Adipose tissue (tissue), 3 donors: ENCODE measurements at regions not wholly inside any gene's neighbourhood (a gene's known extent, or its start where the extent isn't known, plus 50 kb on each side); places are given as distances from the start of the nearest gene placed in this dataset.
"Not testable (repeated sequence)": the region's sequence is repeated elsewhere in the genome, so short reads cannot be mapped to it uniquely, and the experiment has no call there.

ENCODE experiments used
- H3K27ac ChIP-seq: one replicate; pipeline ENCODE4 v1.5.1; 2013; ENCODE audit warnings: low read depth, low read length
- WGBS, 3 donors: extraction: QIAGEN DNeasy Blood & Tissue Kit; methylation state at CpG; one replicate each; pipeline ENCODE4 v1.1.7; 2013; 5-methylcytosine and 5-hydroxymethylcytosine counted together
- donor health status: healthy with polysubstance abuse.
- donor health status: Bipolar disorder and iron deficiency.
- donor health status: healthy.

DNA sequence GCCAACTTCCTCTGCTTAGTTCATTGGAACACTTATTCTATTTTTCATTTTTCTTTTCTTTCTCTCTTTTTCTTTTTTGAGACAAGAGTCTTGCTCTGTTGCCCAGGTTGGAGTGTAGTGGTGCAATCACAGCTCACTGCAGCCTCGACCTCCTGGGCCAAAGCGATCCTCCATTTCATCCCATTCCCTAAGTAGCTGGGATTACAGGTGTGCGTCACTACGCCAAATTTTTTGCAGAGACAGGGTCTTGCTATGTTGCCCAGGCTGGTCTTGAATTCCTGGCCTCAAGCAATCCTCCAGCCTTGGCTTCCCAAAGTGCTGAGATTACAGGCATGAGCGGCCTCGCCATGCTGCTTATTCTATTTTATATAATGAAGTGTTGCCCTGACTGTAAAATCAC, 336.4 kb upstream of the TNRC6C start:
- WGBS, 3 donors: 88 to 98% (median 97%) methylated on average over 6 of the region's 6 CpGs

DNA sequence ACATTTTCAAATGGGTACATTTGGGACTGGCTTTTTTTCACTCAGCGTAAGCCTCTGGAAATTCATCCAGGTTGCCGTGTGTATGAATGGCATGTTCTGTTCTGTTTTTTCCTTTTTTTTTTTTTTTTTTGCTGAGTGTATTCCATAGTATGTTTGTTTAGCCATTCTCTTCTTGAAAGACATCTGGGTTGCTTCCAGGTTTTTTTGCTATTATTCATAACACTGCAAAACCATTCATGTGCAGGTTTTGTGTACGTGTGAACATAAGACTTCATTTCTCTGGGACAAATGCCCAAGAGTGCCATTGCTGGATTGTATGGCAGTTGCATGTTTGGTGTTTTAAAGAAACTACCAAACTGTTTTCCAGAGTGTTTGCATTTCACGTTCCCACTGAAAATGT, 335.9 kb upstream of the TNRC6C start:
- H3K27ac ChIP-seq: no peak overlapping the region
- WGBS, 3 donors: 54 to 91% (median 88%) methylated on average over 4 of the region's 4 CpGs

More for the DNA sequence above, 336.4 kb upstream of the TNRC6C start:
- not testable (repeated sequence) for H3K27ac ChIP-seq

DNA sequence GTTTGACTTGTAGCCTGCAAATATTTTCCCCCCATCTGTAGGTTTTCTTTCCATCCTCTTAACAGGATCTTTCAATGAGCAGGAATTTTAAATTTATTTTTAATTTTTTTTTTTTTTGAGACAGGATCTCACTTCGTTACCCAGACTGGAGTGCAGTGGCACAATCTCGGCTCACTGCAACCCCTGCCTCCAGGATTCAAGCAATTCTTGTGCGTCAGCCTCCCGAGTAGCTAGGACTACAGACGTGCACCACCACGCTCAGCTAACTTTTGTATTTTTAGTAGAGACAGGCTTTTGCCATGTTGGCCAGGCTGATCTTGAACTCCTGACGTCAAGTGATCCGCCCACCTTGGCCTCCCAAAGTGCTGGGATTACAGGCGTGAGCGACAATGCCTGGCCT, 335.2 kb upstream of the TNRC6C start:
- not testable (repeated sequence) for H3K27ac ChIP-seq
- WGBS, 3 donors: 84 to 98% (median 95%) methylated on average over 10 of the region's 10 CpGs

DNA sequence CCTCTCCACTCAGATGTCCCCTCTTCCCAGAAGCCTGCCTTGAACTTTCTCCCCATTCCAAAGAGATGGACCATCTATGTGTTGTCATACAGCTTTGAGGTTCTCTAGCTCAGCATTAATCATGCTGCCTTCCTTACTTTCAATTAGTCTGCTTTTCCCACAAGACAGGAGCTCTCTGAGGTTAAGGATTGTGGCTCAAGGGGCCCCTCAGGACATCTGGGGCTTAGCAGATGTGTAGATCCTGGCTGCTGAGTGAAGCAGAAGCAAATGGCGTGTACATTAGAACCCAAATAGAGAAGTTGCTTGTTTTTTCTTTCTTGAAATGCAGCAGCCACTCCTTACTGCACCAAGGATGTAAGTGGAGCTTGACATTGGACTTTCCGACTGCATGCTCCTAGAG, 330.5 kb upstream of the TNRC6C start:
- H3K27ac ChIP-seq: no peak overlapping the region
- 68 to 81% (median 72%) methylated on average over 2 of the region's 2 CpGs for WGBS, 3 donors

DNA sequence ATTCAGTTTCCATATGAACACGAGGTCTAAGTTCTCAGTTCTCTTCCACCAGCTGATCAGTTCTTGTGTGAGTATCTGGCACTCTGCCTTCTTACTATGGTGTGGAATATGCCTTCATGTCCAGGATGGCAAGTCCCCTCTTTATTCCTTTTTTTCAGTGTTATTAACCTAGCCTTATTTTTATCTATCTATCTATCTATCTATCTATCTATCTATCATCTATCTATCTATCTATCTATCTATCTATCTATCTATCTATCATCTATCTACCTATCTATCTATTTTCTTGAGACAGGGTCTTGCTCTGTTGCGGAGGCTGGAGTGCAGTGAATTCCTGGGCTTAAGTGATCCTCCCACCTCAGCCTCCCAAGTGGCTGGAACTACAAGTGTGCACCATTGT, 329.2 kb upstream of the TNRC6C start:
- 82 to 87% (median 83%) methylated on average over 2 of the region's 2 CpGs for WGBS, 3 donors
- not testable (repeated sequence) for H3K27ac ChIP-seq

DNA sequence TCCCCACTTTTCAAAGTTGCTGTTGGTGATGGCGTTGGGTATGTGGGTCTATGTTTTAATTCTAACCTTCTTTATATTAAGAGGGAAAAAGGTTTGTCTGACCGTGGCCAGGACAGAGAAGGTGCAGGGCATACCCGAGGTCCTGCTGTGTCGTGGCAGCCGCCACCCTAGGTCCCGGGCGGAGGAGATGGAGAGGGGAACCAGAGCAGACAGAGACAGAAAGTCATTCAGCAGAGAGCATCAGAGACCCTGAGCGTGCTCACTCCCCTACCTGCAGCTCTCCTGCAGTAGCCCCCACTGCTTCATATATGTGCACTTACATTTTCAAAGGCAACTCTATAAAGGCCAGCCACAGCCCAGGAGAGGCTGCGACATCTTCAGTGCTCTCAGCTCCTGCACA, 327.2 kb upstream of the TNRC6C start:
- H3K27ac ChIP-seq: no peak overlapping the region
- 85 to 95% (median 95%) methylated on average over 9 of the region's 9 CpGs for WGBS, 3 donors

DNA sequence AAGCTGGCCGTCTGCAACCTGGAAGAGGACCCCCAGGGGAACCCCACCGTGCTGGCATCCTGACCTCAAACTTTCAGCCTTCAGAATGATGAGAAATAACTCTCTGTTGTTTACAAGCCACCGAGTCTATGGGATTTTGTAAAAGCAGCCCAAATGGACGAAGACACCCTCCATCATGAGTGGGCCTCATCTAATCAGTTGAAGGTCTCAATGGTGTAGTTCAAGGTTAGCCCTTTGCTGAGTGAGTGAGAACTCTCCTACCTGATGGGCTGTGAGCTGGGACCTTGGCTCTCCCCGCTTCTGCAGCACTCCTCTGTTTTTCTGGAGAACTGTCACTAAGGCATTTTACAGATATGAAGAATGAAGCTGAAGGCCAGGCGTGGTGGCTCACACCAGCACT, 325.9 kb upstream of the TNRC6C start:
- H3K27ac ChIP-seq: no peak overlapping the region
- WGBS, 3 donors: 73 to 86% (median 86%) methylated on average over 6 of the region's 6 CpGs

DNA sequence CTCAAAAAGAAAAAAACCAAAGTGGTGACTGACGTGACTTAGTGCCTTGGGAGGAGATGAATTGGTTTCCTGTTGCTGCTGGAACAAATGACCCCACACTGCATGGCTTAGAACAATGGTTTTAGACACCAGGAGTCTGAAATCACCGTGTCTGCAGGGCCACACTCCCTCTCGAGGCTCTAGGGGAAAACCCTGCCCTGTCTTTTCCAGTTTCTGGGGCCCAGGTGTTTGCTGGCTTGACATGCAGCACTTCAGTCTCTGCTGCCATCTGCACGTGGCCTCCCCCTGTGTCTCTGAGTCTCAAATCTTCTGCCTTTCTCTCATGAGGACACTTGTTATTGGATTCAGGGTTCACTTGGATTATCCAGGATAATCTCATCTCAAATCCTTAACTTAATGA, 323.8 kb upstream of the TNRC6C start:
- 57 to 63% (median 58%) methylated on average over 4 of the region's 4 CpGs for WGBS, 3 donors
- no peak overlapping the region for H3K27ac ChIP-seq

DNA sequence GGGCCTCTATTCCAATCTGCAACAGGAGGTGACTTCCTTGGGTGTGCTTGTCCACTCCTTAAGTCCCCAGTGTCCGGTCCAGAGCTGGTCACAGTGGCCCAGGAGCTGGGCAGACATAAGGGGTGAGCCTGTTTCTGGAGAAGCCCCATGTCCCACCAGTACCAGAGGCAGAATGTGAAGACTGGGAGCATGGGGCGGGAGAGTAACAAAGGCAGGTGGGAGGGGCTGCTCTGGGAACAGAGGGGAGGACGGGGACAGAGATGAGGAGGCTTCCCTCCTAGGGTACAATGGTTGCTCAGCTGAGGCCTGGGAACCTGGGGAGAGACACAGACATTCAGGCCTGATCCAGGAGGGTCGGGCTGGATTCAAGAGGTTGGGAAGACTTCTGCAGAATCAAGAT, 323.3 kb upstream of the TNRC6C start:
- 69 to 95% (median 93%) methylated on average over 4 of the region's 4 CpGs for WGBS, 3 donors
- no peak overlapping the region for H3K27ac ChIP-seq

DNA sequence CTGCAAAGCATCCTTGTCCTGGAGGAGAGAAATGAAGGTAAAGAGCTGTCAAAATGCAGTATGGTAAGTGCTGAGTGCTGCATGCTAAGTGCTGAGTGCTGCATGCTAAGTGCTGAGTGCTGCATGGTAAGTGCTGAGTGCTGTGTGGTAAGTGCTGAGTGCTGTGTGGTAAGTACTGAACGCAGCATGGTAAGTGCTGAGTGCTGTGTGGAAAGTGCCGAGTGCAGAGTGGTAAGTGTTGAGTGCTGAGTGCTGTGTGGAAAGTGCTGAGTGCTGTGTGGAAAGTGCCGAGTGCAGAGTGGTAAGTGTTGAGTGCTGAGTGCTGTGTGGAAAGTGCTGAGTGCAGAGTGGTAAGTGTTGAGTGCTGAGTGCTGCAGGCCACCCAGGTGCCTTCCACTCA, 322.7 kb upstream of the TNRC6C start:
- not testable (repeated sequence) for H3K27ac ChIP-seq
- WGBS, 3 donors: 60 to 73% (median 60%) methylated on average over 3 of the region's 3 CpGs

DNA sequence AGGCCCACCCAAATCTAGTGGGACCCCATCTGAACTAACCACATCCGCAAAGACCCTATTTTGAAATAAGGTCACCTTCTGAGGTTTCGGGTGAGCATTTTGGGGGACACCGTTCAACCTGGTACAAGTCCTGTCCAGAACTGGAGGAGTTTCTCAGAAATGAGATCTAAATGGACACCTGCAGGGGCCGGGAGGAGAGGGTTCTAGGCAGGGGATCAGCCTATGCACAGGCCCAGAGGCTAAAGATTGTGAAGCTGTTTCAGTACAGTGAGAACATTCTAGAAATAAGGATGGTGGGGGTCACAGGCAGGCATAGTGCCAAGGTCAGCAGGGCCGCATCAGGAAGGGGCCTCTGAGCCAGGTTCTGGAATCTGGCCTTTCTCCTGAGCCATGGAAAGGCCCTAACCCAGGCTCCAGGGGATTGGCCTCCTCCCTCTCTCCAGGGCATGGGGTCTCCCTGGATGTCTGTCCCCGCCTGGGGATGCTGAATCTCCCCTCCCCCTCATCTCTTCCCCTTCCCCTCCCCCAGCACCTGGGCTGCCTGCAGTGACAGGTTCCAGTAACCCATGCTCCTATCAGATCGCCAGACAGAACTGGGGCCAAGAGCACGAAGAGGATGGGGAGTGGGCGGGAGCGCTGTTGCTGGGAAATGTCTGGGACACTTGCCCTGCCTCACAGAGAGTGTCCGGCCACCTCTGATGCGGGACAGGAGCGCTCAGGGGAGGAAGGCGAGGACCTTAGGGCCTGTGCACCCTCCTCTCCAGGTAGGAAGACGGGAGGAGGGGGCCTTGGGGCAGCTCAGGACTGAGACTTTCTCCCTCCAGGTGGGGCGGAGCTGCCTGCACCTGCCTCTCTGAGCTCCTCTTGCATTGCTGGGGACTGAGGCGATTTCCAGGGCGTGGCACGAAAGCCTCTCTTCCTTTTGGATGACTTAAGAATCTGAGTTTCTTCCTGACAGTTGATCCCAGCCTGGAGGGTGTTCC, 321.4 kb upstream of the TNRC6C start:
- 60 to 78% (median 76%) methylated on average over 17 to 19 of the region's 19 CpGs for WGBS, 3 donors
- H3K27ac ChIP-seq: no peak overlapping the region

DNA sequence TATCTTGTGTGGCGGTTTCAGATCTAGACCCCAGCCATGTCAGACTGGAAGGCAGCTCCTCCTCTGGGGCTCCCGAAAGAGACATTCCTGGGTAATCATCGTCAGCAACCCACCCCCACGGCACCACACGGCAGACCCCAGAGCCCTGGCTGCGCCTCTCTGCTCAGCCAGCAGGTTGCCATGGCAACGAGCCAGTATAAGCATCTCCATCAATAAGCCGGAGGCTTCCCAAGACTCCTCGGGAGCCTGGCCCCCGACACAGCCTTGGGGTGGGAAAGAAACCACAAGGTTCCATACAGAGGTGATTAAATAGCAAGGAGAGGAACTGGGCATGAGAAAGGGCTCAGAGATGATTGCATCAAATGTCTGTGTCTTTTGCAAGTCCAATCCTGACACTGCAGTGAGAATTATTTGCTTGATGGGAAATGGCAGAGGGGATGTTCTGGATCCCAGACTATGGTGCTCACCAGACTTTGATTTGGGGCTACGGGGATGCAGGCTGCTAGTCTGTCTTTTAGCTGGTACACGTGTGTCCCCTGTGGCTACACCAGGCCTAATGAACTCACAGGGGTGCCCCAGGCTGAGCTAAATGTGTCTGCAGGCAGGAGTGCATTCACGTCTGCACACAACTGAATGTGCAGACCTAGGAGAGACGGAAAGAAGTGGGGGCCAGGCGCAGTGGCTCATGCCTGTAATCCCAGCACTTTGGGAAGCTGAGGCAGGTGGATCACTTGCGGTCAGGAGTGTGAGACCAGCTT, 320.5 kb upstream of the TNRC6C start:
- 46 to 67% (median 63%) methylated on average over 16 of the region's 16 CpGs for WGBS, 3 donors
- H3K27ac ChIP-seq: no peak overlapping the region

DNA sequence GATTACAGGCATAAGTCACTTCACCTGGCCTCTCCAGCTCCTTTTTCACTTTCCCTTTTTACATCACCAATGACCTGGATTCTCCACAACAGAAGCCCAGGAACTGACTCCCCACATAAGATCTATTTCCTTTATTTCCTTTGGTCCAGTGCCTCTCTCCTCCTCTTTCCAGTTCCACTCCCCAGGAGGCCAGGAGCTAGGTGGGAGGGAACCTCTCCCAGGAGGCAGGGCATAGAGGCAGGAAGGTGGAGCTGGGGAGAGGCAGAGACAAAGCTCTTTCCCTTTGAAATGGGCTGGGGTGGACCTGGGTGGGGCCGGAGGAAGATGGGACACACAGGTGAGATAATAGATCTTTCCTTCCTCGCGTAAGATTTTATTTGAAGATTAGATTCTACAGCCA, 318.3 kb upstream of the TNRC6C start:
- 57 to 92% (median 83%) methylated on average over 3 of the region's 3 CpGs for WGBS, 3 donors

DNA sequence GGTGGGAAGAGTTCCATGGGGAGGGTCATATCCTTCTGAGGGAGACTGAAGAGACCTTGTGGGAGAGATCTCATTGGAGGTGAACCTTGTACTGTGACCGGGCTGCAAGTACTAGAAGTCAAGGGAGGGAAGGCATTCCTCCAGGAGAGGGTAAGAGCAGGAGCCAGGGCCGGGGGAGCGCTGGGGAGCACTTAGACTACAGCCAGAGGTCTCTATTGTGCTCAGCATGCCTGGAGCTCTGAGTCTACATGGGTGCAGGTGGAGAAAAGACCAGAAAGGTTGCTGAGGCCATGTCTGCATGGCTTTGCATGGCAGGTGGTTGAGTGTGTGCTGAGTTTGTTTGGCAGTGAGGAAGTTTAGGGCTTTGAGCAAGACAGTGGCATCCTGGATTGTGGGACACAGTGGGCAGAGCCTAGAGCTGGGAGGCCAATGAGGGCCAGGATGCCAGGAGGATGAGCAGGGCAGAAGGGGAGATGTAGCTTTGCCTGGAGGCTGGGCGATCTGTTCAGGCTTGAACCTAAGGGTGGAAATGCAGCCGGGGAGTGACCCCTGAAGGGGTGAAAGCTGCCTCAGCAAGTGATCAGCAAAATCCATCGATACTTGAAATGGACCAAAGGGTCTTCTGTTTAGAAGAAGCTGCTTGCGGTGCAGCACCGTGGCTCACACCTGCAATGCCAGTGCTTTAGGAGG, 317.4 kb upstream of the TNRC6C start:
- no peak overlapping the region for H3K27ac ChIP-seq
- 70 to 91% (median 91%) methylated on average over 8 of the region's 8 CpGs for WGBS, 3 donors

More for the DNA sequence above, 318.3 kb upstream of the TNRC6C start:
- H3K27ac ChIP-seq: no peak overlapping the region

DNA sequence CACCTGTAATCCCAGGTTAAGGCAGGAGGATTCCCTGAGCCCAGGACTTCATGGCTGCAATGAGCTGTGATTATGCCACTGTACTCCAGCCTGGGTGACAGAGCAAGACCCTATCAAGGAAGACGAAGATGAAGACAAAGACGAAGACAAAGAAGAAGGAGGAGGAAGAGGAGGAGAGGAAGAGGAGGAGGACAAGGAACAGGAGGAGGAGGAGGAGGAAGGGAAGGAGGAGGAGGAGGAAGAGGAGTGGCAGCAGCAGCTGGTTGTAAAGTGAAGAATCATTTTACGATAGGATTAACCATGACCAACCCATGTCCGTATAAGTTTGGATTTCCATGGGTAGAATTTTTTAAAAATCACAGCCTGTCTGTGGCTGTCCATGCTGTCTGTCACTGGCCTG, 316.8 kb upstream of the TNRC6C start:
- WGBS, 3 donors: 70 to 85% (median 85%) methylated on average over 4 of the region's 4 CpGs
- no peak overlapping the region for H3K27ac ChIP-seq

DNA sequence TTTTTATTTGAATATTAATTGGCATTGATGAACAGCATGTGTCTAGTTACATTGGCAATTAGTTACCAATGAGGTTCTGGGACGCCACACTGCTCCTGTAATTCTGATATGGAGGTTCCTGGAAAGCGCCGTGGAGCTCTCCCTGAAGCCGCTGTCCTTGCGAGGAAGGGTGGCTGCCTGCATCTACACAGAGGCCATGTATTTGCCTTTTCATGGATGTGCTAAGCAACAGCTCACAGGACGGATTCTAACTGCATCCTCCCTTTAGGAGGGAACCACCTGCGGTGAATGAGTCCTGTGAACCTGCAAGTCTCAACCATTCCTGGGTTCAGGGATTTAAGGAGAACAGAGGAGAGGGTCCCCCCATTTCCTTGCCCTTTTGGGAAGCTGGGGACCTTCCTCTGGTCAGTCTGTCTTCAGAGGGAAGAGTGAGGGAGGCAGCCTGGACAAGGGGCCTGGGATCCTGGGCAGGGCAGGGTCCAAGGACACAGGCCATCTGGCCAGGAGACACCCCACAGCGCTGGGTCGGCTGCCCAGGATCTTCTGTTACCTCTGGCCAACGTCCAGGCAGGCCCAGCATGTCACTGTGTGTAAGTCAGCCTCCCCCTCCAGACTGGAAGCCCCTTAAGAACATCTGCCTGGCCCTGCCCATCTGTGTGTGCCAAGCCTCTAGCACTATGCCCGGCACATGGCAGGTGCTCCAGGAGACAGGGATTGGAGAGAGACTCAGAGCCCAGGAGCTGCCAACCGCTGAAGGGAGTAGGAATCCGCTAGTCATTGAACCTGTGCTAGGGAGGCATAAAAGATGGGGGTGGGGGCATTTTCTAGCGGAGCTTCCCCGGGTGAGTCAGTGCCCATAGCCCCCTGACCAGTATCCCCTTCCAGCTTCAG, 314.1 kb upstream of the TNRC6C start:
- no peak overlapping the region for H3K27ac ChIP-seq
- WGBS, 3 donors: 59 to 85% (median 76%) methylated on average over 15 of the region's 15 CpGs

DNA sequence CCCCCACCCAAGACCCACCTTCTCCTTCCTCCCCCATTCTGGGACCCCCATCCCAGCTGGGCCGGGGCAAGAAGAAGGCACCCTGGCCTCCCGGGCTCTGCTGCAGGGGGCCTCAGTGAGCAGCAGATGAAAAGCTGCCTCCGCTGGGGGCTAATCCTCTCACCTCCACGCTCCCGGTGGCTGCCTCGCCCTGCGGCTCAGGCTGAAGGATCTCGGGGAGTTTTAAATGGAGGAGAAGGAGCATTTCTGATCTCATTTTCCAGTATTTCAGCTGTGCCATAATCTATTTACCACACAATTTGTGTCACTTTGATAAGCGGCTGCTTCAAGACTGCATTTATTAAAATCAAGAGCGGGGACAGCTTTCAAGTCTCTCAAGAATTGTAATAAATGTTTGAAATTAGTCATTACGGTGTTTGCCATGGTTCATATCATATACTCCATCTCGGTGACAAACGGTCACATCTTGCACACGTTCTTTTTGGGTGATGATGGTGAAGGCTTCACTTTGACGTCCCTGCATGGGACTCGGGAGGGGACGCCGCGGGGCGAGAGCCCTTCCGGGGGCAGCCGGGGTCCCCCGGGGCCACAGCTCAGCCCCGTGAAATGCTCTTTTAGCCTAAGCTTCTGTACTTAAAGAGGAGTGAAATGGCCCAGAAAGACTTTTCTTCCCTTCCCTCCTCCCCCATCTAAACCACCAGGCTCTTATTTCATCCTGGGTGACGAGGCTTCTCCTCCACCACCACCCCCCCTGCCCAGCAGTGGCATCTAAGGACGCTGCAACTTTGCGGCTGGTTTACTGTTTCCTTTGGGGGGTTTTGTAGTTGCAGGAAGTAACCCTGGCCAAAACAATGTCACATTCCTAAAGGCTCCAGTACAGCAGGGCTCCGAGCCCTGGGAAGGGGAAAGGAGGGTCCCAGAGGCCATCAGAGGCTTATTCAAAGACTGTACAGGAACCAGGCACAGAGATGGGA, 313.1 kb upstream of the TNRC6C start:
- no peak overlapping the region for H3K27ac ChIP-seq
- WGBS, 3 donors: 34 to 52% (median 46%) methylated on average over 28 of the region's 28 CpGs
